GM12878 (cell line): ENCODE measurements at regions not wholly inside any gene's neighbourhood (a gene's known extent, or its start where the extent isn't known, plus 50 kb on each side); places are given as distances from the start of the nearest gene placed in this dataset.

Experiments used
- ATAC-seq: fragments of 200-7000 bp; cut with Tn5 transposase; 3 replicates; pipeline ENCODE4 v1.9.1; 2020; ENCODE audit warnings: mild to moderate bottlenecking, moderate library complexity
- BruUV-seq: library from RNA; stranded (reverse); fragments of 400-500 nt; replicated peaks from 2 replicates; lab custom pipeline; 2021; lab: Mats Ljungman, UMichigan
- CTCF ChIA-PET: fragments of 300-600 bp; sonication (Branson Sonifier 250); formaldehyde crosslinking; extraction: SDS; loops from one replicate; lab custom pipeline; 2021; ENCODE audit warnings: inconsistent platforms; lab: Yijun Ruan, JAX
- POLR2A ChIA-PET: fragments of 350-600 bp; formaldehyde crosslinking; extraction: SDS; loops from one replicate; lab custom pipeline; 2021; ENCODE audit warnings: inconsistent platforms; lab: Charles Lee
- RAD21 ChIA-PET: fragments of 300-600 bp; sonication (Branson Sonifier 250); formaldehyde crosslinking; loops from one replicate; lab custom pipeline; 2023; ENCODE audit warnings: antibody characterized with exemption; ENCODE audit not compliant: unreplicated experiment; lab: Charles Lee
- SMC1A ChIA-PET: fragments of 300-600 bp; sonication (Branson Sonifier 250); formaldehyde crosslinking; loops from one replicate; lab custom pipeline; 2023; ENCODE audit not compliant: unreplicated experiment, uncharacterized antibody; lab: Charles Lee
- DNase-seq: peaks from one replicate; pipeline ENCODE4 v3.0.0-alpha.2; 2011; ENCODE audit warnings: low read depth, low spot score
- FAIRE-seq: peaks from 3 replicates; lab custom pipeline; 2011; peaks lifted over from hg19 to GRCh38; lab: Jason Lieb, UNC
- H2AFZ ChIP-seq: 2 replicates; pipeline ENCODE4 v1.6.0; 2011; ENCODE audit warnings: low read depth, low read length, control low read depth; ENCODE audit not compliant: control insufficient read depth
- H3K27ac ChIP-seq: 2 replicates; pipeline ENCODE4 v1.5.1; 2011; ENCODE audit warnings: control low read depth; ENCODE audit not compliant: control insufficient read depth, insufficient read depth
- H3K27me3 ChIP-seq, 2 experiments: replicated peaks in 1 of 2; 2 replicates each; pipeline versions ENCODE4 v1.6.0 to v1.6.1; 2011; ENCODE audit warnings: low read length in 1 of 2; ENCODE audit not compliant: control insufficient read depth in 2 of 2, insufficient read depth in 2 of 2
- H3K36me3 ChIP-seq, 2 experiments: 2 replicates each; pipeline ENCODE4 v1.5.1; 2011; ENCODE audit warnings: low read length in 1 of 2; ENCODE audit not compliant: control insufficient read depth in 2 of 2, insufficient read depth in 2 of 2
- H3K4me1 ChIP-seq: 2 replicates; pipeline ENCODE4 v1.6.1; 2011; ENCODE audit warnings: mild to moderate bottlenecking, low read length, moderate library complexity, mixed read lengths; ENCODE audit not compliant: control insufficient read depth, insufficient read depth
- H3K4me2 ChIP-seq: 2 replicates; pipeline ENCODE4 v1.6.0; 2011; ENCODE audit warnings: control low read depth; ENCODE audit not compliant: control insufficient read depth, insufficient read depth
- H3K4me3 ChIP-seq: fragments of 200-600 bp; sonication (generic); 2 replicates; pipeline ENCODE4 v1.5.1; 2016
- H3K79me2 ChIP-seq: 2 replicates; pipeline ENCODE4 v1.6.0; 2011; ENCODE audit warnings: low read length; ENCODE audit not compliant: control insufficient read depth, insufficient read depth
- H3K9ac ChIP-seq: 2 replicates; pipeline ENCODE4 v1.8.0; 2011; ENCODE audit warnings: low read length, control low read depth, mixed read lengths; ENCODE audit not compliant: control insufficient read depth, insufficient read depth
- H3K9me3 ChIP-seq: replicated peaks from 3 replicates; pipeline ENCODE4 v1.5.1; 2011; ENCODE audit warnings: mild to moderate bottlenecking, low read length; ENCODE audit not compliant: control insufficient read depth, insufficient read depth
- H4K20me1 ChIP-seq: 2 replicates; pipeline ENCODE4 v1.6.0; 2011; ENCODE audit not compliant: control insufficient read depth, insufficient read depth
- FOXK2 ChIP-seq: fragments of 450-650 bp; IDR thresholded peaks from 2 replicates; pipeline ENCODE4 v1.6.1; 2017; ENCODE audit warnings: mild to moderate bottlenecking, moderate library complexity
- GATAD2B ChIP-seq: fragments of 450-650 bp; conservative IDR thresholded peaks from 2 replicates; pipeline ENCODE4 v1.6.1; 2017; ENCODE audit warnings: low read depth, mild to moderate bottlenecking, moderate library complexity
- HCFC1 ChIP-seq: fragments of 150-350 bp; IDR thresholded peaks from 2 replicates; pipeline ENCODE4 v1.6.1; 2014; ENCODE audit warnings: low read length
- JUND ChIP-seq: IDR thresholded peaks from 2 replicates; pipeline ENCODE4 v1.6.1; 2012; ENCODE audit warnings: low read depth, mild to moderate bottlenecking, low read length, improper control_type of control experiment, moderate library complexity
- KAT2A ChIP-seq: conservative IDR thresholded peaks from 2 replicates; pipeline ENCODE4 v1.6.1; 2011; ENCODE audit warnings: low read depth, low read length; ENCODE audit not compliant: control insufficient read depth
- NFXL1 ChIP-seq: fragments of 450-650 bp; IDR thresholded peaks from 2 replicates; pipeline ENCODE4 v1.6.1; 2017; ENCODE audit warnings: antibody characterized with exemption, mild to moderate bottlenecking, borderline replicate concordance
- NR2C1 ChIP-seq: fragments of 450-650 bp; IDR thresholded peaks from 2 replicates; pipeline ENCODE4 v1.6.1; 2017; ENCODE audit warnings: antibody characterized with exemption, mild to moderate bottlenecking, moderate library complexity
- POLR2A ChIP-seq: IDR thresholded peaks from 2 replicates; pipeline ENCODE4 v1.6.1; 2011; ENCODE audit warnings: low read depth, mild to moderate bottlenecking, low read length
- RAD21 ChIP-seq: IDR thresholded peaks from 2 replicates; pipeline ENCODE4 v1.6.1; 2011; ENCODE audit warnings: mild to moderate bottlenecking, low read depth, low read length, moderate library complexity; ENCODE audit not compliant: insufficient read depth
- RUNX3 ChIP-seq: IDR thresholded peaks from 2 replicates; pipeline ENCODE4 v1.6.1; 2012; ENCODE audit warnings: low read length, inconsistent platforms
- STAT3 ChIP-seq: IDR thresholded peaks from 2 replicates; pipeline ENCODE4 v1.6.1; 2011; ENCODE audit warnings: low read depth, low read length, improper control_type of control experiment
- ZNF207 ChIP-seq: fragments of 450-650 bp; IDR thresholded peaks from 2 replicates; pipeline ENCODE4 v1.6.1; 2014; ENCODE audit warnings: antibody characterized with exemption, mild to moderate bottlenecking, borderline replicate concordance
- WGBS: methylation state at CpG from one replicate; pipeline ENCODE4 v1.1.6; 2016; ENCODE audit warnings: low lambda C conversion rate; ENCODE audit not compliant: insufficient replicate concordance, insufficient coverage; ENCODE audit errors: missing lambda C conversion rate; 5-methylcytosine and 5-hydroxymethylcytosine counted together
- in situ Hi-C: fragments of 300-500 bp; cut with MboI; formaldehyde crosslinking; loops from 9 replicates; pipeline ENCODE4 v1.14.3; 2018; ENCODE audit warnings: mixed read lengths
- intact Hi-C: fragments of 100-400 bp; cut with micrococcal nuclease; formaldehyde crosslinking; loops from one replicate; pipeline ENCODE4 v1.14.2; 2022; ENCODE audit not compliant: unreplicated experiment
- TF ChIP-seq, protein P1 (sequence below): IDR thresholded peaks from 2 replicates; pipeline ENCODE4 v1.6.1; 2012; ENCODE audit warnings: mild to moderate bottlenecking, low read depth, low read length
- TF ChIP-seq, protein P2 (sequence below): fragments of 450-650 bp; formaldehyde crosslinking; IDR thresholded peaks from 2 replicates; pipeline ENCODE4 v1.5.0; 2022; ENCODE audit warnings: mild to moderate bottlenecking, missing genetic modification characterization
- TF ChIP-seq, protein P3 (sequence below): IDR thresholded peaks from 2 replicates; pipeline ENCODE4 v1.6.1; 2012; ENCODE audit warnings: low read depth, low read length, improper control_type of control experiment
- TF ChIP-seq, protein P4 (sequence below): IDR thresholded peaks from 2 replicates; pipeline ENCODE4 v1.6.1; 2011; ENCODE audit warnings: borderline replicate concordance, low read depth, mild to moderate bottlenecking, moderate library complexity, low read length; ENCODE audit not compliant: insufficient read depth, poor library complexity, severe bottlenecking
- TF ChIP-seq, protein P5 (sequence below): fragments of 450-650 bp; IDR thresholded peaks from 2 replicates; pipeline ENCODE4 v1.6.1; 2016; ENCODE audit warnings: mild to moderate bottlenecking

DNA sequence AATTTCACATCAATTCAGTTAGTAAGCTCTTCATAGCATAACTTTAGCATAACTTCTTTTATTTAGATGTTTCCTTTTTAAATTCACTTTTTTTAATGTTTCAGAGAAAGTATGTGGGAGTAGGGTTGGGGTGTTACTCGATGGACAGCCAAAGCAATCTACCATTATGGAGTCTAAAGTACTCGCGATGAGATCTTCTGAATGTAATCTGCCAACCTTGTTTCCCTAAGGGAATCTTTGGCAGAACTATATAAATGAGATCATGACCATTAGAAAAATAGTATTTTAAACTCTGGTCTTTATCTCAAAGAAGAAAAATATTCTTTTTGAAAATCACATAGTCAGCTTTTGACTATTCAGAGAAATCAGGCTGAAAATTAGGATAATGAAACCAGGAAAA lies 103.9 kb downstream of the BBS10 start:
- RAD21 ChIA-PET, result interaction anchor here (0.6 kb wide), 1 partner anchor 134 kb away, joined by 3 read pairs; no protein-coding TSS in a partner anchor
- ATAC-seq (no peak), DNase-seq (no peak), FAIRE-seq (no peak)
- CTCF ChIA-PET, result no interaction called here
- no peaks in the 10 kb centered on the region for H3K4me1 ChIP-seq
- H3K4me2 ChIP-seq, result no peak overlapping the region
- H3K9ac ChIP-seq, result no peak overlapping the region
- WGBS, result 77% methylated on average over 3 of the region's 3 CpGs
- POLR2A ChIA-PET, result no interaction called here
- in situ Hi-C loops, result no loop called here
- no peaks in the 10 kb centered on the region for H3K9me3 ChIP-seq
- H3K27ac ChIP-seq, result no peak overlapping the region
- no TSS peak for BruUV-seq
- no peaks in the 10 kb centered on the region for H3K79me2 ChIP-seq
- H3K4me3 ChIP-seq, result no peak overlapping the region
- H4K20me1 ChIP-seq, result no peaks in the 10 kb centered on the region
- intact Hi-C loops, result no loop called here
- no peak overlapping the region for H2AFZ ChIP-seq
- H3K36me3 ChIP-seq, result no peaks in the 10 kb centered on the region
- H3K27me3 ChIP-seq, result no peaks in the 10 kb centered on the region
- SMC1A ChIA-PET, result no interaction called here
- TF ChIP-seq JUND, result no peak
- TF ChIP-seq ZNF207, result no peak
- TF ChIP-seq NR2C1, result no peak
- no peak for TF ChIP-seq NFXL1
- TF ChIP-seq, protein P1, sequence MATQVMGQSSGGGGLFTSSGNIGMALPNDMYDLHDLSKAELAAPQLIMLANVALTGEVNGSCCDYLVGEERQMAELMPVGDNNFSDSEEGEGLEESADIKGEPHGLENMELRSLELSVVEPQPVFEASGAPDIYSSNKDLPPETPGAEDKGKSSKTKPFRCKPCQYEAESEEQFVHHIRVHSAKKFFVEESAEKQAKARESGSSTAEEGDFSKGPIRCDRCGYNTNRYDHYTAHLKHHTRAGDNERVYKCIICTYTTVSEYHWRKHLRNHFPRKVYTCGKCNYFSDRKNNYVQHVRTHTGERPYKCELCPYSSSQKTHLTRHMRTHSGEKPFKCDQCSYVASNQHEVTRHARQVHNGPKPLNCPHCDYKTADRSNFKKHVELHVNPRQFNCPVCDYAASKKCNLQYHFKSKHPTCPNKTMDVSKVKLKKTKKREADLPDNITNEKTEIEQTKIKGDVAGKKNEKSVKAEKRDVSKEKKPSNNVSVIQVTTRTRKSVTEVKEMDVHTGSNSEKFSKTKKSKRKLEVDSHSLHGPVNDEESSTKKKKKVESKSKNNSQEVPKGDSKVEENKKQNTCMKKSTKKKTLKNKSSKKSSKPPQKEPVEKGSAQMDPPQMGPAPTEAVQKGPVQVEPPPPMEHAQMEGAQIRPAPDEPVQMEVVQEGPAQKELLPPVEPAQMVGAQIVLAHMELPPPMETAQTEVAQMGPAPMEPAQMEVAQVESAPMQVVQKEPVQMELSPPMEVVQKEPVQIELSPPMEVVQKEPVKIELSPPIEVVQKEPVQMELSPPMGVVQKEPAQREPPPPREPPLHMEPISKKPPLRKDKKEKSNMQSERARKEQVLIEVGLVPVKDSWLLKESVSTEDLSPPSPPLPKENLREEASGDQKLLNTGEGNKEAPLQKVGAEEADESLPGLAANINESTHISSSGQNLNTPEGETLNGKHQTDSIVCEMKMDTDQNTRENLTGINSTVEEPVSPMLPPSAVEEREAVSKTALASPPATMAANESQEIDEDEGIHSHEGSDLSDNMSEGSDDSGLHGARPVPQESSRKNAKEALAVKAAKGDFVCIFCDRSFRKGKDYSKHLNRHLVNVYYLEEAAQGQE, result no peak
- TF ChIP-seq HCFC1, result no peak
- no peak for TF ChIP-seq GATAD2B
- TF ChIP-seq, protein P2, sequence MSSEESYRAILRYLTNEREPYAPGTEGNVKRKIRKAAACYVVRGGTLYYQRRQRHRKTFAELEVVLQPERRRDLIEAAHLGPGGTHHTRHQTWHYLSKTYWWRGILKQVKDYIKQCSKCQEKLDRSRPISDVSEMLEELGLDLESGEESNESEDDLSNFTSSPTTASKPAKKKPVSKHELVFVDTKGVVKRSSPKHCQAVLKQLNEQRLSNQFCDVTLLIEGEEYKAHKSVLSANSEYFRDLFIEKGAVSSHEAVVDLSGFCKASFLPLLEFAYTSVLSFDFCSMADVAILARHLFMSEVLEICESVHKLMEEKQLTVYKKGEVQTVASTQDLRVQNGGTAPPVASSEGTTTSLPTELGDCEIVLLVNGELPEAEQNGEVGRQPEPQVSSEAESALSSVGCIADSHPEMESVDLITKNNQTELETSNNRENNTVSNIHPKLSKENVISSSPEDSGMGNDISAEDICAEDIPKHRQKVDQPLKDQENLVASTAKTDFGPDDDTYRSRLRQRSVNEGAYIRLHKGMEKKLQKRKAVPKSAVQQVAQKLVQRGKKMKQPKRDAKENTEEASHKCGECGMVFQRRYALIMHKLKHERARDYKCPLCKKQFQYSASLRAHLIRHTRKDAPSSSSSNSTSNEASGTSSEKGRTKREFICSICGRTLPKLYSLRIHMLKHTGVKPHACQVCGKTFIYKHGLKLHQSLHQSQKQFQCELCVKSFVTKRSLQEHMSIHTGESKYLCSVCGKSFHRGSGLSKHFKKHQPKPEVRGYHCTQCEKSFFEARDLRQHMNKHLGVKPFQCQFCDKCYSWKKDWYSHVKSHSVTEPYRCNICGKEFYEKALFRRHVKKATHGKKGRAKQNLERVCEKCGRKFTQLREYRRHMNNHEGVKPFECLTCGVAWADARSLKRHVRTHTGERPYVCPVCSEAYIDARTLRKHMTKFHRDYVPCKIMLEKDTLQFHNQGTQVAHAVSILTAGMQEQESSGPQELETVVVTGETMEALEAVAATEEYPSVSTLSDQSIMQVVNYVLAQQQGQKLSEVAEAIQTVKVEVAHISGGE (CRISPR knock-in tag), result no peak
- no peak for TF ChIP-seq RAD21
- TF ChIP-seq RUNX3, result no peak
- TF ChIP-seq, protein P3, sequence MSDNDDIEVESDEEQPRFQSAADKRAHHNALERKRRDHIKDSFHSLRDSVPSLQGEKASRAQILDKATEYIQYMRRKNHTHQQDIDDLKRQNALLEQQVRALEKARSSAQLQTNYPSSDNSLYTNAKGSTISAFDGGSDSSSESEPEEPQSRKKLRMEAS, result no peak
- no peak for TF ChIP-seq FOXK2
- TF ChIP-seq, protein P4, sequence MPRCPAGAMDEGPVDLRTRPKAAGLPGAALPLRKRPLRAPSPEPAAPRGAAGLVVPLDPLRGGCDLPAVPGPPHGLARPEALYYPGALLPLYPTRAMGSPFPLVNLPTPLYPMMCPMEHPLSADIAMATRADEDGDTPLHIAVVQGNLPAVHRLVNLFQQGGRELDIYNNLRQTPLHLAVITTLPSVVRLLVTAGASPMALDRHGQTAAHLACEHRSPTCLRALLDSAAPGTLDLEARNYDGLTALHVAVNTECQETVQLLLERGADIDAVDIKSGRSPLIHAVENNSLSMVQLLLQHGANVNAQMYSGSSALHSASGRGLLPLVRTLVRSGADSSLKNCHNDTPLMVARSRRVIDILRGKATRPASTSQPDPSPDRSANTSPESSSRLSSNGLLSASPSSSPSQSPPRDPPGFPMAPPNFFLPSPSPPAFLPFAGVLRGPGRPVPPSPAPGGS, result no peak
- no peak for TF ChIP-seq POLR2A
- TF ChIP-seq, protein P5, sequence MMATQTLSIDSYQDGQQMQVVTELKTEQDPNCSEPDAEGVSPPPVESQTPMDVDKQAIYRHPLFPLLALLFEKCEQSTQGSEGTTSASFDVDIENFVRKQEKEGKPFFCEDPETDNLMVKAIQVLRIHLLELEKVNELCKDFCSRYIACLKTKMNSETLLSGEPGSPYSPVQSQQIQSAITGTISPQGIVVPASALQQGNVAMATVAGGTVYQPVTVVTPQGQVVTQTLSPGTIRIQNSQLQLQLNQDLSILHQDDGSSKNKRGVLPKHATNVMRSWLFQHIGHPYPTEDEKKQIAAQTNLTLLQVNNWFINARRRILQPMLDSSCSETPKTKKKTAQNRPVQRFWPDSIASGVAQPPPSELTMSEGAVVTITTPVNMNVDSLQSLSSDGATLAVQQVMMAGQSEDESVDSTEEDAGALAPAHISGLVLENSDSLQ, result no peak
- no peak for TF ChIP-seq STAT3
- no peak for TF ChIP-seq KAT2A
